ENCODE measurements at regions not wholly inside any gene's neighbourhood (a gene's known extent, or its start where the extent isn't known, plus 50 kb on each side); places are given as distances from the start of the nearest gene placed in this dataset.

- Histone ChIP-seq H3K36me3 (replicated peaks in 1 of 2; ENCODE audit: insufficient read depth in 1 of 2, low read depth in 2 of 2) (no peaks in the 10 kb centered on the region), H3K4me1 (peaks cover 18% of the 10 kb centered on the region), H3K27me3 (no peaks in the 10 kb centered on the region), H3K9me3 (no peaks in the 10 kb centered on the region), H3K27ac (no peak overlapping the region), H3K4me3 (no peak overlapping the region)
- ATAC-seq: no peak
- 88 to 94% methylated on average over 5 of the region's 5 CpGs for WGBS, 2 donors
- DNase-seq: no peak
- TF ChIP-seq CTCF (IDR thresholded peaks at IDR 0.05): no peak
- TF ChIP-seq POLR2A (IDR thresholded peaks at IDR 0.05): no peak
- intact Hi-C loops (cut with DNase I): no loop called here
Measured at GRCh38 chr10:29805134-29805723, 170.5 kb upstream of the SVIL start.

- intact Hi-C loops (cut with DNase I): no loop called here
- WGBS, 2 donors: 66 to 80% methylated on average over 5 of the region's 5 CpGs
Measured at GRCh38 chr10:29804025-29804852, 169.5 kb upstream of the SVIL start.

GRCh38 chr10:29802171-29802570, 167.4 kb upstream of the SVIL start:
- 91 to 92% methylated on average over 3 of the region's 3 CpGs for WGBS, 2 donors
- no peak for TF ChIP-seq POLR2A (IDR thresholded peaks at IDR 0.05)
- no peak for TF ChIP-seq CTCF (IDR thresholded peaks at IDR 0.05)
- no peaks in the 10 kb centered on the region for H3K9me3 ChIP-seq
- H3K4me3 ChIP-seq: no peak overlapping the region
- H3K36me3 ChIP-seq (replicated peaks in 1 of 2; ENCODE audit: insufficient read depth in 1 of 2, low read depth in 2 of 2): no peaks in the 10 kb centered on the region
- DNase-seq (no peak), ATAC-seq (no peak)
- intact Hi-C loops (cut with DNase I): no loop called here
- no peak overlapping the region for H3K27ac ChIP-seq
- no peaks in the 10 kb centered on the region for H3K27me3 ChIP-seq
- peaks cover 11% of the 10 kb centered on the region for H3K4me1 ChIP-seq

More at GRCh38 chr10:29804025-29804852, 169.5 kb upstream of the SVIL start:
- ATAC-seq: peak; percentile 60
- peaks cover 13% of the 10 kb centered on the region for H3K4me1 ChIP-seq
- TF ChIP-seq CTCF (IDR thresholded peaks at IDR 0.05) (no peak), POLR2A (IDR thresholded peaks at IDR 0.05) (no peak)
- no peaks in the 10 kb centered on the region for H3K9me3 ChIP-seq
- no peaks in the 10 kb centered on the region for H3K27me3 ChIP-seq
- peak overlapping the region in 2 of 4 donors; percentile 36 to 65 for H3K27ac ChIP-seq
- H3K4me3 ChIP-seq: no peak overlapping the region
- no peaks in the 10 kb centered on the region for H3K36me3 ChIP-seq (replicated peaks in 1 of 2; ENCODE audit: insufficient read depth in 1 of 2, low read depth in 2 of 2)
- peak; percentile 23 to 79 (median 46) for DNase-seq

- no peaks in the 10 kb centered on the region for H3K9me3 ChIP-seq
- no peaks in the 10 kb centered on the region for H3K36me3 ChIP-seq (replicated peaks in 1 of 2; ENCODE audit: insufficient read depth in 1 of 2, low read depth in 2 of 2)
- peaks cover 10% of the 10 kb centered on the region for H3K4me1 ChIP-seq
- H3K27ac ChIP-seq: no peak overlapping the region
- TF ChIP-seq CTCF (IDR thresholded peaks at IDR 0.05): no peak
- no peak for TF ChIP-seq POLR2A (IDR thresholded peaks at IDR 0.05)
- intact Hi-C loops (cut with DNase I): no loop called here
- no peak for DNase-seq
- no peak for ATAC-seq
- H3K4me3 ChIP-seq: no peak overlapping the region
- H3K27me3 ChIP-seq: no peaks in the 10 kb centered on the region
- WGBS, 2 donors: 78 to 80% methylated on average over 6 of the region's 6 CpGs
Measured at GRCh38 chr10:29798921-29799690, 164.3 kb upstream of the SVIL start.
